ENCODE measurements at regions not wholly inside any gene's neighbourhood (a gene's known extent, or its start where the extent isn't known, plus 50 kb on each side); places are given as distances from the start of the nearest gene placed in this dataset.
"Not testable (repeated sequence)": the region's sequence is repeated elsewhere in the genome, so short reads cannot be mapped to it uniquely, and the experiment has no call there.

DNA sequence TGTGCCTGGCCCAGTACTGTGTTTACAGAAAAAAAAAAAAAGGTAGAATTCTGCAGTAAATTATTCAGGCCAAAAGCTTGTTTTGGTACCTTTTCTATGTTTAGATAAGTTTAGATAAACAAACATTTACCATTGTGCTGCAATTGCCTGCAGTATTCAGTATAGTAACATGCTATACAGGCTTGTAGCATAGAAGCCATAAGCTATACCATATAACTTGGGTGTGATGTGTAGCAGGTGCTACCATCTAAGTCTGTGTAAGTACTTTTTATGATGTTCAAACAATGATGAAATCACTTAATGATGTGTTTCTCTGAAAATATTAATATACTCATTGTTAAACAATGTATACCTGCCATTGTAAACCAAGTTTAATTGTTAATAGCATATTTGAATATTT, 241.6 kb upstream of the HS3ST1 start:
- TF ChIP-seq, protein P1, sequence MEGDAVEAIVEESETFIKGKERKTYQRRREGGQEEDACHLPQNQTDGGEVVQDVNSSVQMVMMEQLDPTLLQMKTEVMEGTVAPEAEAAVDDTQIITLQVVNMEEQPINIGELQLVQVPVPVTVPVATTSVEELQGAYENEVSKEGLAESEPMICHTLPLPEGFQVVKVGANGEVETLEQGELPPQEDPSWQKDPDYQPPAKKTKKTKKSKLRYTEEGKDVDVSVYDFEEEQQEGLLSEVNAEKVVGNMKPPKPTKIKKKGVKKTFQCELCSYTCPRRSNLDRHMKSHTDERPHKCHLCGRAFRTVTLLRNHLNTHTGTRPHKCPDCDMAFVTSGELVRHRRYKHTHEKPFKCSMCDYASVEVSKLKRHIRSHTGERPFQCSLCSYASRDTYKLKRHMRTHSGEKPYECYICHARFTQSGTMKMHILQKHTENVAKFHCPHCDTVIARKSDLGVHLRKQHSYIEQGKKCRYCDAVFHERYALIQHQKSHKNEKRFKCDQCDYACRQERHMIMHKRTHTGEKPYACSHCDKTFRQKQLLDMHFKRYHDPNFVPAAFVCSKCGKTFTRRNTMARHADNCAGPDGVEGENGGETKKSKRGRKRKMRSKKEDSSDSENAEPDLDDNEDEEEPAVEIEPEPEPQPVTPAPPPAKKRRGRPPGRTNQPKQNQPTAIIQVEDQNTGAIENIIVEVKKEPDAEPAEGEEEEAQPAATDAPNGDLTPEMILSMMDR (IDR thresholded peaks at IDR 0.05) = no peak
- no peak for TF ChIP-seq ZFX (IDR thresholded peaks at IDR 0.05; ENCODE audit: borderline replicate concordance)

GRCh38 chr4:11669156-11669555, 240.5 kb upstream of the HS3ST1 start:
- TF ChIP-seq, protein P1 (IDR thresholded peaks at IDR 0.05) = no peak
- TF ChIP-seq ZFX (IDR thresholded peaks at IDR 0.05; ENCODE audit: borderline replicate concordance) = no peak
- no peak overlapping the region for H3K27ac ChIP-seq

More for the DNA sequence above, 241.6 kb upstream of the HS3ST1 start:
- no peak overlapping the region for H3K27ac ChIP-seq

GRCh38 chr4:11663114-11663513, 234.4 kb upstream of the HS3ST1 start:
- H3K27ac ChIP-seq = no peak overlapping the region
- TF ChIP-seq, protein P1 (IDR thresholded peaks at IDR 0.05) = no peak
- no peak for TF ChIP-seq ZFX (IDR thresholded peaks at IDR 0.05; ENCODE audit: borderline replicate concordance)

DNA sequence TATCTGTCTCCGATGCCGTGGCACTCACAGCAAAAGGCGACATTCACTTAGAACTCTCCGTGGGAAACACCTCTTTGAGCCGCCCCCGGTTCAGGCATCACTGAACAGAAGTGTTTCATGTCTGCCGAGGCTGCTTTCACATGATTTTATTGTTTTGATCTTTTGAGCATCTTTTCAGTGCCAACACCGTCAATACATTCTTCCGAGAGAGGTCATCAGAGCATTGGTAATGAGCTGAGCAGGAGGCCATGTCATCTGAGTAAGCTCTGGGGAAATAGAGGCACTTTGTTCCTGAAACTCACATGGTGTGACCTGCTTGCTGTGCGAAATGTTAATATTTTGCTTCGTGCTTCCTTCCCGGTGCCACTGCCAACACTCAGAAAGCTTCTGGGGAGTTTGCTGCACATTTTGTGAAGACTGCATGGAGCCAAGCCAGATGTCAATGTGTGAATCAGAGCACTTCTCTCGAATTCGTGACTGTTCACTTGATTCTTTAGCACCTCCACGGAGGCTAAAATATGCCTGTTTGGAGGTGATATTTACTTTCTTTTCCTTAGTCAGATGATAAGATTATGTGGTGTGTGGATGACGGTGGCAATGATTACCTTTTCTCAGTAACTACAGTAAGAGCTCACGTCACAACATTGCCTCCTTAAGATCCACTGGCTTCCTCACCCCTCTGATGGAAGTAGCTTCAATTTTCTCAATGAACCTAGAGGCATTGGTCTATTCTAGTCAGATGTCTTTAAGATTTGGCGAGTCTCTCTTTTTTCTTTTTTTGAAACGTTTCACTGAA, 222.3 kb upstream of the HS3ST1 start:
- TF ChIP-seq, protein P1 (IDR thresholded peaks at IDR 0.05) = no peak
- TF ChIP-seq ZFX (IDR thresholded peaks at IDR 0.05; ENCODE audit: borderline replicate concordance) = no peak
- H3K27ac ChIP-seq = no peak overlapping the region

- no peak overlapping the region for H3K27ac ChIP-seq
- TF ChIP-seq, protein P1 (IDR thresholded peaks at IDR 0.05) = no peak
- no peak for TF ChIP-seq ZFX (IDR thresholded peaks at IDR 0.05; ENCODE audit: borderline replicate concordance)
Observed at GRCh38 chr4:11647433-11647832, 218.7 kb upstream of the HS3ST1 start.

GRCh38 chr4:11643081-11643480, 214.4 kb upstream of the HS3ST1 start:
- not testable (repeated sequence) for H3K27ac ChIP-seq

- TF ChIP-seq ZFX (IDR thresholded peaks at IDR 0.05; ENCODE audit: borderline replicate concordance) = no peak
- TF ChIP-seq, protein P1 (IDR thresholded peaks at IDR 0.05) = no peak
- H3K27ac ChIP-seq = no peak overlapping the region
Observed at GRCh38 chr4:11640584-11640983, 211.9 kb upstream of the HS3ST1 start.

- no peak for TF ChIP-seq ZFX (IDR thresholded peaks at IDR 0.05; ENCODE audit: borderline replicate concordance)
- TF ChIP-seq, protein P1 (IDR thresholded peaks at IDR 0.05) = no peak
- no peak overlapping the region for H3K27ac ChIP-seq
Observed at GRCh38 chr4:11636551-11636950, 207.9 kb upstream of the HS3ST1 start.
